ENCODE measurements at regions not wholly inside any gene's neighbourhood (a gene's known extent, or its start where the extent isn't known, plus 50 kb on each side); places are given as distances from the start of the nearest gene placed in this dataset.

- Histone ChIP-seq H3K4me2 (ENCODE audit: insufficient read depth in 1 of 2, low read depth in 2 of 2, low read length in 2 of 2) (no peak overlapping the region), H4K91ac (replicated peaks; ENCODE audit: insufficient read length, low read length) (no peak overlapping the region), H3K27me3 (replicated peaks in 1 of 4; ENCODE audit: control insufficient read depth in 3 of 4, extremely low read depth in 1 of 4, insufficient read depth in 3 of 4, low read length in 3 of 4) (no peaks in the 10 kb centered on the region), H3K79me1 (ENCODE audit: low read depth, low read length) (no peaks in the 10 kb centered on the region), H4K8ac (ENCODE audit: extremely low read depth, insufficient read depth, low read length) (no peak overlapping the region), H2BK12ac (ENCODE audit: low read depth, low read length) (no peak overlapping the region), H3K79me2 (ENCODE audit: control insufficient read depth in 1 of 2, insufficient read depth in 2 of 2, low read length in 2 of 2) (no peaks in the 10 kb centered on the region), H3K4me3 (ENCODE audit: extremely low read depth in 1 of 4, insufficient read depth in 2 of 4, low read depth in 3 of 4, low read length in 4 of 4) (no peak overlapping the region), H3K4ac (replicated peaks; ENCODE audit: insufficient read length, low read depth, low read length) (no peak overlapping the region), H4K20me1 (replicated peaks in 1 of 2; ENCODE audit: control insufficient read depth in 1 of 2, insufficient read depth in 2 of 2, low read length in 2 of 2) (no peaks in the 10 kb centered on the region), H2BK5ac (ENCODE audit: low read depth, low read length) (no peak overlapping the region), H3K18ac (ENCODE audit: extremely low read depth, low read length) (no peak overlapping the region), H2BK120ac (replicated peaks; ENCODE audit: low read depth, low read length) (no peak overlapping the region), H3K9ac (replicated peaks in 1 of 4; ENCODE audit: extremely low read depth in 1 of 4, low read depth in 3 of 4, low read length in 3 of 4) (no peak overlapping the region), H3K14ac (ENCODE audit: insufficient read length) (no peak overlapping the region), H3K56ac (replicated peaks; ENCODE audit: insufficient read length, low read depth, low read length) (no peak overlapping the region), H4K5ac (ENCODE audit: insufficient read length, low read depth, low read length) (no peak overlapping the region), H3K36me3 (ENCODE audit: control insufficient read depth in 2 of 4, insufficient read depth in 4 of 4, low read length in 3 of 4) (no peaks in the 10 kb centered on the region), H3K9me3 (ENCODE audit: insufficient read depth in 2 of 2, low read depth in 1 of 2, low read length in 1 of 2) (no peaks in the 10 kb centered on the region), H2BK20ac (ENCODE audit: low read length) (no peak overlapping the region), H3K23ac (ENCODE audit: insufficient read length) (no peak overlapping the region), H2AFZ (ENCODE audit: low read length) (no peak overlapping the region), H3K4me1 (replicated peaks in 1 of 4; ENCODE audit: control insufficient read depth in 3 of 4, insufficient read depth in 4 of 4, low read length in 3 of 4) (no peaks in the 10 kb centered on the region), H3K27ac (ENCODE audit: low read depth, low read length) (no peak overlapping the region), H3K23me2 (ENCODE audit: low read depth, low read length) (no peaks in the 10 kb centered on the region), H2AK5ac (ENCODE audit: low read depth, low read length) (no peak overlapping the region), H2BK15ac (ENCODE audit: low read length) (no peak overlapping the region)
- ChIA-PET POLR2A (ENCODE audit: partially characterized antibody) (no interaction called here), CTCF (ENCODE audit: partially characterized antibody) (no interaction called here)
- FAIRE-seq (no peak), DNase-seq (ENCODE audit: low read depth in 1 of 2, low spot score in 2 of 2) (no peak)
- WGBS, 2 experiments (ENCODE audit: extremely low coverage in 1 of 2, insufficient coverage in 1 of 2, insufficient read length in 1 of 2, insufficient replicate concordance in 2 of 2, low coverage in 1 of 2, low lambda C conversion rate in 2 of 2, missing lambda C conversion rate in 1 of 2): 89% methylated on average over 4 of the region's 4 CpGs; no CpG with 5 or more reads in 1 of the 2 experiments
- TF ChIP-seq EGR1 (IDR thresholded peaks at IDR 0.05; ENCODE audit: borderline replicate concordance, low read depth, low read length): no peak
- no peak for TF ChIP-seq POLR2A (IDR thresholded peaks at IDR 0.05; ENCODE audit: control extremely low read depth in 1 of 2, low read depth in 2 of 2, low read length in 2 of 2)
- TF ChIP-seq CREB1 (IDR thresholded peaks at IDR 0.05): no peak
- TF ChIP-seq CBX8 (IDR thresholded peaks at IDR 0.05; ENCODE audit: borderline replicate concordance, low read depth, low read length): no peak
- no peak for TF ChIP-seq JUND (IDR thresholded peaks at IDR 0.05; ENCODE audit: low read length)
- no peak for TF ChIP-seq GTF2F1 (IDR thresholded peaks at IDR 0.05; ENCODE audit: borderline replicate concordance, low read depth, low read length)
- no peak for TF ChIP-seq SUZ12 (IDR thresholded peaks at IDR 0.05; ENCODE audit: low read length)
- TF ChIP-seq EP300 (IDR thresholded peaks at IDR 0.05; ENCODE audit: borderline replicate concordance in 1 of 2, low read depth in 2 of 2, low read length in 2 of 2): no peak
- TF ChIP-seq, protein P1, sequence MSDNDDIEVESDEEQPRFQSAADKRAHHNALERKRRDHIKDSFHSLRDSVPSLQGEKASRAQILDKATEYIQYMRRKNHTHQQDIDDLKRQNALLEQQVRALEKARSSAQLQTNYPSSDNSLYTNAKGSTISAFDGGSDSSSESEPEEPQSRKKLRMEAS (IDR thresholded peaks at IDR 0.05): no peak
- no peak for TF ChIP-seq ZNF274 (IDR thresholded peaks at IDR 0.05; ENCODE audit: borderline replicate concordance, extremely low read depth, low read length)
- TF ChIP-seq RXRA (IDR thresholded peaks at IDR 0.05; ENCODE audit: insufficient read depth, low read depth, low read length): no peak
- no peak for TF ChIP-seq SP2 (IDR thresholded peaks at IDR 0.05; ENCODE audit: low read length)
- TF ChIP-seq RAD21 (IDR thresholded peaks at IDR 0.05 in 1 of 2, conservative IDR thresholded peaks at IDR 0.05 in 1 of 2; ENCODE audit: low read depth in 2 of 2, low read length in 2 of 2): no peak
- no peak for TF ChIP-seq CHD1 (IDR thresholded peaks at IDR 0.05; ENCODE audit: low read depth, low read length)
- TF ChIP-seq KDM1A (IDR thresholded peaks at IDR 0.05; ENCODE audit: borderline replicate concordance, low read length): no peak
- TF ChIP-seq ASH2L (IDR thresholded peaks at IDR 0.05; ENCODE audit: low read length): no peak
Measured at GRCh38 chr19:30638889-30639288, 266.7 kb downstream of the ZNF536 start.
